ENCODE measurements at regions not wholly inside any gene's neighbourhood (a gene's known extent, or its start where the extent isn't known, plus 50 kb on each side); places are given as distances from the start of the nearest gene placed in this dataset.

DNA sequence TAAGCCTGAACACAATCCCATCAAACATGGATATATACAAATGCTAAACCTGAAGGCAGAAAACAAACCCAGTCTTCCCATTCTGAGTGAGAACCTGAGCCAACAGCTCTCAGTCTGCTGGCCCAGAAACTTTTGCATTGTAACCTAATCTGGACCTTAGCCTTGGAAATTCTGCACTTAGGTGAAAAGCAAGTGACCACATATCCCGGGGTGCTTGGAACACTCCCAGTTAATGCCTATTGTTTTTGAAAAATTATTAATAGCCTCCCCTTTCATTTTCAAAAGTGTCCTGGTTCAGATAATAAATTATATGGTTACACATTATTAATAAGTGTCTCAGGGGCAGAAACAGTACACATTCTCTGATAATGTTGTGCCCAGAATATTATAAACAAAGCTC is 228.3 kb upstream of the TARS1 start:
- no peak for DNase-seq (ENCODE audit: extremely low spot score)
- Histone ChIP-seq H3K27me3 (no peaks in the 10 kb centered on the region), H3K9me3 (no peaks in the 10 kb centered on the region), H3K4me1 (no peaks in the 10 kb centered on the region), H3K27ac (replicated peaks in 1 of 4) (no peak overlapping the region), H3K4me3 (no peak overlapping the region), H3K36me3 (no peaks in the 10 kb centered on the region)
- 57% methylated on average over 1 of the region's 1 CpG for WGBS
- no peak for TF ChIP-seq POLR2A (IDR thresholded peaks at IDR 0.05; ENCODE audit: low read depth)
- TF ChIP-seq POLR2AphosphoS5 (IDR thresholded peaks at IDR 0.05) = no peak
- TF ChIP-seq, protein P1, sequence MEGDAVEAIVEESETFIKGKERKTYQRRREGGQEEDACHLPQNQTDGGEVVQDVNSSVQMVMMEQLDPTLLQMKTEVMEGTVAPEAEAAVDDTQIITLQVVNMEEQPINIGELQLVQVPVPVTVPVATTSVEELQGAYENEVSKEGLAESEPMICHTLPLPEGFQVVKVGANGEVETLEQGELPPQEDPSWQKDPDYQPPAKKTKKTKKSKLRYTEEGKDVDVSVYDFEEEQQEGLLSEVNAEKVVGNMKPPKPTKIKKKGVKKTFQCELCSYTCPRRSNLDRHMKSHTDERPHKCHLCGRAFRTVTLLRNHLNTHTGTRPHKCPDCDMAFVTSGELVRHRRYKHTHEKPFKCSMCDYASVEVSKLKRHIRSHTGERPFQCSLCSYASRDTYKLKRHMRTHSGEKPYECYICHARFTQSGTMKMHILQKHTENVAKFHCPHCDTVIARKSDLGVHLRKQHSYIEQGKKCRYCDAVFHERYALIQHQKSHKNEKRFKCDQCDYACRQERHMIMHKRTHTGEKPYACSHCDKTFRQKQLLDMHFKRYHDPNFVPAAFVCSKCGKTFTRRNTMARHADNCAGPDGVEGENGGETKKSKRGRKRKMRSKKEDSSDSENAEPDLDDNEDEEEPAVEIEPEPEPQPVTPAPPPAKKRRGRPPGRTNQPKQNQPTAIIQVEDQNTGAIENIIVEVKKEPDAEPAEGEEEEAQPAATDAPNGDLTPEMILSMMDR (IDR thresholded peaks at IDR 0.05) = no peak
- TF ChIP-seq EP300 (IDR thresholded peaks at IDR 0.05) = no peak
- intact Hi-C loops (cut with DNase I) = no loop called here

DNA sequence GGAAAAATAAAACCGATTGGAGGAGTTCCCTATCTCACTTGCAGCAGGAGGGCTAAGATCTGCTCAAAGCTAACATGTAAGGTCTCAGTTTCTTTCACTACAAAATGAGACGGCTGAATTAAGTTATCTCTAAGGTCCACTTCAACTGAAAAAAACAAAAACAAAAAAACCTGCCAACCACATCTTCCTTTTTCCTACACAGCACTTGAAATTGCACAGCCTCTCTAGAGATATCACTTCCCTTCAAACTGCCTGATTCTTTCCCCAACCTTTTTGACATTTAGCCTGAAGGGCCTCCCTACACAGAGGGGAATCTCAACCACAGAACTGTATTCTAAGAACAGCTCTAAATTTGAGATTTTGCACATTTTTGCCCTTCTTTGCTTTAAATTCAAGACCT is 227.9 kb upstream of the TARS1 start:
- TF ChIP-seq POLR2A (IDR thresholded peaks at IDR 0.05; ENCODE audit: low read depth) (no peak), EP300 (IDR thresholded peaks at IDR 0.05) (no peak), POLR2AphosphoS5 (IDR thresholded peaks at IDR 0.05) (no peak)
- TF ChIP-seq, protein P1 (IDR thresholded peaks at IDR 0.05) = no peak
- intact Hi-C loops (cut with DNase I) = no loop called here
- Histone ChIP-seq H3K4me1 (no peaks in the 10 kb centered on the region), H3K27ac (replicated peaks in 1 of 4) (no peak overlapping the region), H3K36me3 (no peaks in the 10 kb centered on the region), H3K9me3 (no peaks in the 10 kb centered on the region), H3K4me3 (no peak overlapping the region), H3K27me3 (no peaks in the 10 kb centered on the region)
- no peak for DNase-seq (ENCODE audit: extremely low spot score)
- WGBS = 58% methylated on average over 2 of the region's 2 CpGs

DNA sequence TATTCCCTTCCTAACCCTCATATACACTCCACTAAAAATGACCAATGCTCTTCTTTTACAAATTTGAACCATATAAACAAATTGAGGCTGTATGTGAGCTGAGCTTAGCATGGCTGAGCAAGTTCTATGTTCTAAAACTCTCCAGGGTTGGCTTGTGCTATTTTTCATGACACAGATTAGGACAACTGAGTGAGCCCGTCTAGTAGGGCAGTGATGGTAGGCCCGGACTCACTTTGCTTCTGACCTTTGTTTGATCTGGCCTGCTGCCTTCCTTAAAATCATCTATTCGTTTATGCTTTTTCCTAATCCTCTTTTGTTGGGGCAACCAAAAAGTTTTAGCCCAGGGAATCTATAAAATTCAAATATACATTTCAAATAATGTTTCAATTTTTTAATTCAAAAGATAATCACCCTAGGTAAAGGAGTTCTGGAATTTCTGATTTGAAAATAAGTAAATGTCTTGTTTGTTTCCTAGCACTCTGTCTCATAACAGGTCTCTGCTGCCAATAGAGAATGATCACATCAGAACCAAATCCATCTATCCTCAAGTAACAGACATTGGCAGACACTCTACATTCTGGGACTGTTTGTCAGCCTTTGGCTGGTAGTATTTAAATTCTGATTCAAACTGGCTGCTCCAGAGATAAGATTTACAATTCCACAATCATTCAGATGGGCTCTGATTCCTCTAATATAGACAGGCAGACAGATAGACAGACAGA is 217.0 kb upstream of the TARS1 start:
- WGBS = 53% methylated on average over 3 of the region's 3 CpGs
- intact Hi-C loops (cut with DNase I) = no loop called here
- DNase-seq (ENCODE audit: extremely low spot score) = no peak
- TF ChIP-seq, protein P1 (IDR thresholded peaks at IDR 0.05) = no peak
- Histone ChIP-seq H3K27me3 (no peaks in the 10 kb centered on the region), H3K9me3 (peaks cover 0 to 5% (median 0%) of the 10 kb centered on the region in 4 donors), H3K27ac (replicated peaks in 1 of 4) (no peak overlapping the region), H3K4me1 (peaks cover 0 to 13% (median 11%) of the 10 kb centered on the region in 4 donors), H3K36me3 (no peaks in the 10 kb centered on the region), H3K4me3 (no peak overlapping the region)

DNA sequence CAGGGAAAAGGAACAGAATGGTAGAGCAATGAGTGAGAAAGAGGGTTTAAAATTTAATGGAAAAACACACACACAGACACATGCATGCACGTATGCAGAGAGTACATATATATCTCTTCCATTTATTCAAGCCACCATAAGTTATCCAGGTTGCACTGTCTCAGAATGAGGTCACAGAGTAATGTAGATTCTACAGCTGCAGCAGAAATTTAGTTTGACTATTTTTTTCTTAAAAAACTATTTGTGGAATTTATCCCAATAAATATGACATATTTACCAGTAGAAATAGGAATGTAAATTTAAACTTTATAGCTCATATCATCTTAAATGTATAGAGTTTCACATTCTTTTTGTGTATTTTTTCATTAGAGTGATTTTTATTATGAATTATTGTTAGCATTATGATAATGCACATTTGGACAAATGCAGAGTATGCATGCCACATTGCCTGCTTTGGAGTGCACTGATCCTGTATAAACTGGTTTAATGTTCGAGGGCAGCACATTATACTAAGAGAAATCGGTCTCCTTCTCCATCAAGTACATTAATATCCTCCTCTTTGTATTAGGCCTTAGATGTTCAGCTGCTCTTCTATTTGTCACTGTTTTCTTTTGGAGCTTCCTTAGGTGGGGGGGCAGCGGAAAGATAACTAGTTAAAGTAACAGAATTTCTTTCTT is 216.3 kb upstream of the TARS1 start:
- H3K4me3 ChIP-seq = no peak overlapping the region
- WGBS = 95% methylated on average over 4 of the region's 4 CpGs
- H3K9me3 ChIP-seq = peaks cover 0 to 5% (median 0%) of the 10 kb centered on the region in 4 donors
- intact Hi-C loops (cut with DNase I) = no loop called here
- DNase-seq (ENCODE audit: extremely low spot score) = no peak
- H3K27me3 ChIP-seq = no peaks in the 10 kb centered on the region
- peaks cover 0 to 13% (median 11%) of the 10 kb centered on the region in 4 donors for H3K4me1 ChIP-seq
- no peak overlapping the region for H3K27ac ChIP-seq (replicated peaks in 1 of 4)
- no peak for TF ChIP-seq POLR2AphosphoS5 (IDR thresholded peaks at IDR 0.05)
- no peak for TF ChIP-seq POLR2A (IDR thresholded peaks at IDR 0.05; ENCODE audit: low read depth)
- TF ChIP-seq, protein P1 (IDR thresholded peaks at IDR 0.05) = no peak
- TF ChIP-seq EP300 (IDR thresholded peaks at IDR 0.05) = no peak
- no peaks in the 10 kb centered on the region for H3K36me3 ChIP-seq

Measured in esophagus muscularis mucosa (tissue), 4 donors.